ENCODE measurements at regions not wholly inside any gene's neighbourhood (a gene's known extent, or its start where the extent isn't known, plus 50 kb on each side); places are given as distances from the start of the nearest gene placed in this dataset.
"Not testable (repeated sequence)": the region's sequence is repeated elsewhere in the genome, so short reads cannot be mapped to it uniquely, and the experiment has no call there.

GRCh38 chr13:108083056-108083455 is 132.3 kb downstream of the LIG4 start:
- DNase-seq (ENCODE audit: extremely low read depth in 1 of 2, low read depth in 1 of 2): no peak

GRCh38 chr13:108082481-108082880 is 132.9 kb downstream of the LIG4 start:
- no peak for DNase-seq (ENCODE audit: extremely low read depth in 1 of 2, low read depth in 1 of 2)

GRCh38 chr13:108077284-108077683 is 138.1 kb downstream of the LIG4 start:
- no peak for DNase-seq (ENCODE audit: extremely low read depth in 1 of 2, low read depth in 1 of 2)

DNA sequence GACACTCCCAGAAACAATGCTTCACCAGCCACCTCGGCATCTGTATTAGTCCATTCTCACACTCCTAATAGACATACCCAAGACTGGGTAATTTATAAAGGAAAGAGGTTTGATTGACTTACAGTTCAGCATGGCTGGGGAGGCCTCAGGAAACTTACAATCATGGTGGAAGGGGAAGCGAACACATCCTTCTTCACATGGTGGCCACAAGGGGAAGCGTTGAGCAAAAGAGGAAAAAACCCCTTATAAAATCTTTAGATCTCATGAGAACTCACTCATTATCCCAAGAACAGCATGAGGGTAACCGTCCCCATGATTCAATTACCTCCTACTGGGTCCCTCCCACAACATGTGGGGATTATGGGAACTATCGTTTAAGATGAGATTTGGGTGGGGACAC is 140.9 kb downstream of the LIG4 start:
- DNase-seq (ENCODE audit: extremely low read depth in 1 of 2, low read depth in 1 of 2): not testable (repeated sequence)

DNA sequence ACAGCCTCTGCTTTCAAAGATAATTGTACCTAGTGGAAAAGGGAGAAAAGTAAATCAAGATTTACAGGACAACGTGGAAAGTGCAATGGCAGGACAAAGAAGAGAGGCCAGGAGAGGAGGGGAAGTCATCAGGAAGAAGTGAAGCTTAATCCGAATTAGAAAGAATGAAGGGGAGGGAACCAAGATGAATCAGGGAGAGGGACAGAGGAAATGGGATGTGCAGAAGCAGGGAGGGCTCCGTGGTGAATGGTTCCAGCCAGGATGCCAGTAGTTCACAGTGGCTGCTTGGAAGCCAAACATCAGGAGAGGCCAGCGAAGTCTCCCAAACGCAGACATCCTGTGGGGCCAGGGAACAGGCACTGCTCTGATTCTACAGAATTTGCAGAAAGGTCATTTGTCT is 144.4 kb downstream of the LIG4 start:
- DNase-seq (ENCODE audit: extremely low read depth in 1 of 2, low read depth in 1 of 2): no peak

- DNase-seq (ENCODE audit: extremely low read depth in 1 of 2, low read depth in 1 of 2): no peak
Observed at GRCh38 chr13:108070491-108070890, 144.8 kb downstream of the LIG4 start.

DNA sequence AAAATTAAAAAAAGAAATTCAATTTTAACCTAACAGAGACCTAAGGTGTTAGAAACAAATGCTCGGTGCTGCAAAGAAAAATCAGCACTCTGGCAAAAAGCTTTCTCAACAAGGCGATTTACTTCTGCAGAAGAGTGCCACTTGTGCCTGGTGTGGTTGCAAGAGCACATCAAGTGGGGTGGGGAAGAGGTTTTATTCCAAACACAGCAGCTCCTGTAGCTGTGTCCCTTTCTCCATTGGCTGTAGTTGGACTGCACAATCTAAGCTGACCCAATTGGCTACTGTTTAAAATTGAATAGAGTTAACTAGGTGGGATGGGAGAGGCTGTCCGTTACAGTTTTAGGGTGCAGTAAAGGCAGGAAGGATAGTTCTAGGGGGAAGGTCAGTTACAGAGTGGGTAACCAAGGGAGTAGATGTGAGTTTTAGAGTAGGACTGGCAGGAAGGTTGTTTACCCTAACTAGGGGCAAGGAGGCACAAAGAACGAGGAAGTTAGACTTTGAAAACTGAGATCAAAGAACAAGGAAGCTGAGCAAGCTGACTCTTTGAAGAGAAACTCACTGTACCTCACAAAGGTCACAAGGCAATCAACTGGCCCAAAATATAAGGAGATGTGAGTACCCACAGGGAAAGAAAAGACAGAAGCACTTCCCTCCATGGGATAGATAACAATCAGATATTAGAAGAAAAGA is 145.7 kb downstream of the LIG4 start:
- DNase-seq (ENCODE audit: extremely low read depth in 1 of 2, low read depth in 1 of 2): no peak

DNA sequence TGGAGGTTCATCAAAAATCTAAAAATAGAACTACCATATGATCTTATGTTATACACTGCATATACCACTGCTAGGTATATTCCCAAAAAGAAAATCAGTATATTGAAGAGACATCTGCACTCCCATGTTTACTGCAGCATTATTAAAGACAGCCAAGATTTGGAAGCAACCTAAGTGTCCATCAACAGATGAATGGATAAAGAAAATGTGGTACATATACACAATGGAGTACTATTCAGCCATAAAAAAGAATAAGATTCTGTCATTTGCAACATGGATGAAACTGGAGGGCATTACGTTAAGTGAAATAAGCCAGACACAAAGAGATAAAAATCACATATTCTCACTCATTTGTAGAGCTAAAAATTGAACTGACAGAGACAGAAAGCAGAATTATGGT is 151.0 kb downstream of the LIG4 start:
- DNase-seq (ENCODE audit: extremely low read depth in 1 of 2, low read depth in 1 of 2): not testable (repeated sequence)

DNA sequence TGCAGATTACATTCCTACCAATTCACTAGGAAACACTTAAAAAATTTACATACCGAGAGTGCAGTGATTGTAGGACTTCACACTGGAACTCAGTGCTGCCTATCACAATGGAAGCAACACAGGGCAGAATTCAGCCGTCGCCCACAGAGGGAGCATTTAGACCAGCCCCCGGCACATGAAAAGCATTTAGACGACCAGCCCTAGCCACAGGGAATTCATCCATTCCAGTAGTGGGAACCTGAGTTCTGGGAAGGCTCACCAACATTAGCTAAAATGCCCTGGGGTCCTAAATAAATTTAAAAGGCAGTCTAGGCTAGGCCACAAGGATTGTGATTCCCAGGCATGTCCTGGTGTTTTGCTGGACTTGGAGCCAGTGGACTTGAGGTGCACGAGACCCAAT is 155.2 kb downstream of the LIG4 start:
- DNase-seq (ENCODE audit: extremely low read depth in 1 of 2, low read depth in 1 of 2): no peak

DNA sequence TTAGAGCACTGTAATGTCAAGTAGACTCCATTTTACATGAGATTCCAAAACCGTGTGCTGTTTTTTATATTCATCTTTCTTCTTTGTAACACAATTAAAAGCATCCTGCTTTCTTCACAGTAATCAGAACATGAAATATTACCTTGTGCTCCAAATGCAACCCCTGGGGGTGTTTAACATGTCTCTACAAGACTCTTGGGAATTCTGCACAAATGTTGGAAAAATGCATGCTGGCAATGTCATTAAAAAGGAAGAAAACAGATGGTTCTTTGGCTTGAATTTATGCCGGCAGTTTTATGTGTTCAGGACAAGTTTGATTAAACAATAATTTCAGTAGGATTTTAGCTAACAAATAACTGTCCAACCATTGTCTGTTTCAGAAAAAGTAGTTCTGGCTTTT is 159.1 kb downstream of the LIG4 start:
- no peak for DNase-seq (ENCODE audit: extremely low read depth in 1 of 2, low read depth in 1 of 2)

GRCh38 chr13:108049211-108049610 is 166.1 kb downstream of the LIG4 start:
- no peak for DNase-seq (ENCODE audit: extremely low read depth in 1 of 2, low read depth in 1 of 2)

- DNase-seq (ENCODE audit: extremely low read depth in 1 of 2, low read depth in 1 of 2): no peak
Observed at GRCh38 chr13:108044954-108045353, 170.4 kb downstream of the LIG4 start.

GRCh38 chr13:108042866-108043265 is 172.5 kb downstream of the LIG4 start:
- DNase-seq (ENCODE audit: extremely low read depth in 1 of 2, low read depth in 1 of 2): not testable (repeated sequence)

DNA sequence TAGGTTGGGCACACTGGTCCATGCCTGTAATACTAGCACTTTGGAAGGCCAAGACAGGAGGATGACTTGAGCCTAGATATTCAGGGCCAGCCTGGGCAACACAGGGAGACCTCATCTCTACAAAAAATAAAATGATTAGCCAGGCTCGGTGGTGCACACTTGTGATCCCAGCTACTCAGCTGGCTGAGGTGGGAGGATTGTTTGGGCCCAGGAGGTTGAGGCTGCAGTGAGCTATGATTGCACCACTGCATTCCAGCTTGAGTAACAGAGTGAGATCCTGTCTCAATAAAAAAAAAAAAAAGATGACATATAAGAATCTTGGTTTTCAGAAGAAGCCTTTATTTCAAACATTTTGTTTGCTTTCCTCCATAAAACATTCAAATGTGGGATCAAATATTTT is 178.0 kb downstream of the LIG4 start:
- no peak for DNase-seq (ENCODE audit: extremely low read depth in 1 of 2, low read depth in 1 of 2)

DNA sequence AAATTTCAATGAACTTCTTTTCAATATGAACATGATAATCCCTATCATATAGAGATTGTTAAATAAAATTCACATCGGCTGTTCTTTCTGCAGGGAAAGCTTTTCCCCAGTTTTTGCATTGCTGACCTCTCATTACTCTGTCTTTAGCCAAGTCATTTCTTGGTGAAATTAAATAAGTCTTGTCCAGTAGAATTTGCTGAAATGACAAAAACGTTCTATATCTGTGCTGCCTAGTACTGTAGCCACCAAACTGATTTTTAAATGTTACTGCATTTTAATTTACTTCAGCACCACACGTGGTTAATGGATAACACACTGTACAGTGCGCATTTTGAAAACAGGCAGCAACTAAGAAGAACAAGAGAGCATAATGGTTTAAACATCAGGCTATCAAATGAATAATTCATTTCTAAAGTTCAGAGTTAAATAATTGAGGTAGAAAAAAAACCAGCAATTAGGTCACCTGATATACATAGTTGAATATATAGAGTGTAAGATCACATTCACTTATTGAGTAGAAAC is 178.9 kb downstream of the LIG4 start:
- DNase-seq (ENCODE audit: extremely low read depth in 1 of 2, low read depth in 1 of 2): no peak

DNA sequence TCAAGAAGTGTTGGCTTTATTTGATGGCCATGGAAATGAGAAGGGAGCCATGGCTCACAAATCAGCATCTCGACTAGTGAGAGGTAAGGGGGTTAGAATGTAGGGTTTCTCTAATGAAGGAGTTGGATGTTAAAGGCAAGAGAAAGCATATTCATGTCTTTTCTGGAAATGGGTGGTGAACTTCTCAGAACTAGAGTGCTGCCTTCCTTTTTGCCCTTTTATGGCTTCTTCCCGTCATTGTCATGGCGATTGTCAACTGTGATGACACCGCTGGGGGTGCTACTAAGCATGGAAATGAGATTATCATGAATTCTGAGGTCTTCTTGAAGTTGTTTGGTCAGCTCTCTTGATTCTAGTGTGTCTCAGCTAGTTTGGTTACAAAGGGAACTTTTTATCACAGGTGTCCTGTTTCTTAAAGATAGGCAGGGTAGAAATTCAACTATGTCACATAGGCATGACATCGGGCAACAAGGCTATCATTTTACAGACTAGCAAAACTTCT is 180.4 kb downstream of the LIG4 start:
- DNase-seq (ENCODE audit: extremely low read depth in 1 of 2, low read depth in 1 of 2): no peak

- no peak for DNase-seq (ENCODE audit: extremely low read depth in 1 of 2, low read depth in 1 of 2)
Observed at GRCh38 chr13:108033800-108034707, 181.3 kb downstream of the LIG4 start.

DNA sequence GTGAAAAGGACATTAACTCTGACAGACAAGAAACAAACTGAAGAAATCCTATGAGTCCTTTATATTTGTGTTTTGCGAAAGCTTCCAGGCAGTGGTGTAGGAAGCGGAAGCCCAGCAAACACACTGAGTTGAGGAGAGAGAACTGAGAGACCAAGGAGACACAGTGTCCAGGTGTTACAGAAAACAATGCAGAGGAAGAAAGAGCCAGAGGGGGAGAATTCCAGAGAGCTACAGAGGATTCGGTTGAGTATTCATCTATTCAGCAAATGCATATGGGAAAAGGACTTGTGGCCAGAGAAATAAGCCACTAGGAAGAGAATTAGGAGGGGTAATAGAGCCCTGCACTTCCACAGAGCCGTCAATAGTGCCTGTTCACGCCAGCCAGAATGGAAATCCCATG is 183.5 kb downstream of the LIG4 start:
- no peak for DNase-seq (ENCODE audit: extremely low read depth in 1 of 2, low read depth in 1 of 2)

DNA sequence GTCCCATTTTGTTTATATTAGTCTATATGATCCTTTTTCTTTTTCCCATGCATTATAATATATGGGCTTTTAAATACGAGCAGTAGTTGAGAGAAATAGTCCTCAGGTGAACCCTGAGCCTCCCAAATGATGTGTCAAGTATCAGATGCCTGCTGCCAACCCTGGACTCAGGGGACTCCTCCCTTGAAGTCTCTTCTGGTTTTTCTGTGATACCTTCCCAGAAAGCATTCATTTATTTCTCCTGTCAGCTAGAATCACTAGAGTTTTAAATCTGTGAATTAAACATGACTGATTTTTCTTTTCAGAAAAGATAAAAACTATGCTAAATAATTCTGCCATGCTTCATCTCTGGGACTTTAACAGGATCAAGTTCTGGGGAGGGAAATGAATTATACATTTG is 184.6 kb downstream of the LIG4 start:
- DNase-seq (ENCODE audit: extremely low read depth in 1 of 2, low read depth in 1 of 2): no peak

GRCh38 chr13:108026680-108027410 is 188.5 kb downstream of the LIG4 start:
- no peak for DNase-seq (ENCODE audit: extremely low read depth in 1 of 2, low read depth in 1 of 2)

- DNase-seq (ENCODE audit: extremely low read depth in 1 of 2, low read depth in 1 of 2): no peak
Observed at GRCh38 chr13:108020027-108020426, 195.3 kb downstream of the LIG4 start.
